HG02970 (cell line): ENCODE measurements at regions not wholly inside any gene's neighbourhood (a gene's known extent, or its start where the extent isn't known, plus 50 kb on each side); places are given as distances from the start of the nearest gene placed in this dataset.

ENCODE experiments used
- ATAC-seq: cut with Tn5 transposase; IDR thresholded peaks from one replicate; pipeline ENCODE4 v1.9.1; 2021; ENCODE audit warnings: mild to moderate bottlenecking, moderate library complexity, moderate number of reproducible peaks; ENCODE audit not compliant: unreplicated experiment, low FRiP score

DNA sequence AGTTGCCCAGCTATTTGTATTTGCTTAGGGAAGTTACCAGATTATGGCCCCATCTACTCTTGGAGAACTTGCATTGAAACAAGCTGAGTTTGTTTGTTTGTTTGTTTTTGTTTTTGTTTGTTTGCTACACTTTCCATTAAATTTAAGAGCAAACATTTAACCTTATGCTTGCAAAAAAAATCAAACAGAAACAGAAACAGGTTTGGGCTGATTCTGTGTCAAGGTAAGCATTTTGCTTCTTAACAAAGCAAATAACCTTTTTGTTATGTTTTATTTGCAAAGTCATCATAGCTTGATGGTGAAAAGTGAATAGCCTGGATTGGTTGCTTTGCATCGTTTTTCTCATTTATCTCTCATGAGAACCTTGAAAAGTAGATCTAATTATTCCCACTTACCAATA is 531.8 kb downstream of the EFNB2 start:
- ATAC-seq = no peak

DNA sequence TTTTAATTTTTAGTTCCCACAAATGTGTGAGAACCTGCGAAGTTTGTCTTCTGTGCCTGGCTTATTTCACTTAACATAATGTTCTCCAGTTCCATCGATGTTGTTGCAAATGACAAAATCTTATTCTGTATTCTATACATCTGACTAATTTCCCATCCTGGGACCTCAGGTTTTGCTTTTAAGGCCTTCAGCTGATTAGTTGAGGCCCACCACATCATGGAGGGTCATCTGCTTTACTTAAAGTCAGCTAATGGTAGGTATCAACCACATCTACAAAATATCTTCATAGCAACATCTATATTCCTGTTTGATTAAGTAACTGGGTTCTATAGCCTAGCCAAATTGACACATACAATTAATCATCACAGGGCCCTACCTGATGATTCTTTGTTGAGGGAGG is 534.0 kb downstream of the EFNB2 start:
- ATAC-seq = no peak

DNA sequence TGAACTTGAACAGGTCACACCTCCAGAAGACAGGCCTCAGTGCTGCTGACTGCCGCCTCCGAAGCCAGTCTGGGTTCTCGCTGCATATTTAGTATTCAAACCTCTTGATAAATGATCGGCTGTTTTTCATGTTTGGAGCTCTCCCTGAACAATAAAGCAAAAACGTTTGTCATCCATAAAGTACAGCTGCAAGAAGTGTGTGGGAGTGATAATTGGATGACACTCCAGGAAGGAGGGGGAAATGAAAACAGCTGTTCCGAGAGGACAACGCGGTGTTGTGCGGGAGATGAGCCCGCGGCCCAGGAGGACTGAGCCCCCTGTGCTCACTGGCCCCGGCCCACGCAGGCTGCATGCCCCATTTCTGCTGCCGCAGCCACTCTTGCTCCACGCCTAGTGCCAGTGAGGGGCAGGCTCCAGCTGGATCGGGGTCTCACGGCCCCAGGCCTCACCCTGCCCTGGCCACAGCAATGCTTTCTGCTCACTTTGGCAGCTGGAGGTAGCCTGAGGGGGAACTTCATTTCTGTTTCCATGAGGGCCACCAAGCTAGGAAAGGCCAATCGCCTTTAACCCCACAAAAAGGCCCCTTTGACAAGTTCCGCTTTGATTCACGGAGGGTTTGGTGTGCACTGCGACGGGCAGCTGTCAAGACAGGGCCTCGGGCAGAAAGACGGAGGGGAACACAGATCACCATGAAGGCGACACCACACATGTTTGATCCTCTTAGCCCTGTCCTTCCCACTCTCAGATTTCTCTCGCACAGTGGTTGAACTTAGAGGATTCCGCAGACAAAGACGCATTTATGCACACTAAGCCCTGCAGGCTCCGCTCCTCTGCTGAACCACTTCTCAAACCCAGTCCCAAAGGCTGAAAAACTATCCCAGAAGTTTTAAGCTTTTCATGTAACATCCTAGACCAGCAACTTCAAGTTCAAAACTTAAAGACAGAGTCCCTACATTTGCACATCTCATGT is 537.6 kb downstream of the EFNB2 start:
- ATAC-seq = no peak

DNA sequence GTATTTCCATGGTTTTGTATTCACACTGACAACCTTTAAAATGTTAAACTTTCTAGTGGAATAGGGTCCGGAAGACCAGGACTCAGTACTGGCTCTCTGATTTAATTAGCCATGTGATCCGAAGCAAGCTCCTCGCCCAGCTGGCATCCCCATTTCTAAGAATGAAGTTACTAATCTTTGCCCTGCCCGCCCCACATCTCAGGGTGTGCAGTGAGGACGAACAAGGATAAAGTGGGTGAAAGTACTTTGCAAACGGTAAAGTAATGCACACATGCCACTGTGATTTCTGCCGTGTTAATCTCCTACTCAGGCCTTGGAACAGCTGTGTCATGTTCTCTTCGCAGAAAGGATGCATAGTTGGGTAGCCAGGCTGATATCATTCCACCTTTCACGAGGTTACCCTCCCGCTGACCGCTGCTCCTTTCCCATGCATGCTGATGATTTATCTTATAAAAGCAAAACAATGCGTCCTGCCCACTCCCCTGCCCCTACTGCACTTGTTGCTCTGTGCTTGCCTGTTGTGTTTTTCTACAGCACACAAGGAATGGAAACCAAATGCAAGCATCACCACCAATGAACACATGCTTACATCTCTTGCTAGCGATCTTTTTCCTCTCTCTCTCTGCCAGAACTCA is 539.0 kb downstream of the EFNB2 start:
- no peak for ATAC-seq

DNA sequence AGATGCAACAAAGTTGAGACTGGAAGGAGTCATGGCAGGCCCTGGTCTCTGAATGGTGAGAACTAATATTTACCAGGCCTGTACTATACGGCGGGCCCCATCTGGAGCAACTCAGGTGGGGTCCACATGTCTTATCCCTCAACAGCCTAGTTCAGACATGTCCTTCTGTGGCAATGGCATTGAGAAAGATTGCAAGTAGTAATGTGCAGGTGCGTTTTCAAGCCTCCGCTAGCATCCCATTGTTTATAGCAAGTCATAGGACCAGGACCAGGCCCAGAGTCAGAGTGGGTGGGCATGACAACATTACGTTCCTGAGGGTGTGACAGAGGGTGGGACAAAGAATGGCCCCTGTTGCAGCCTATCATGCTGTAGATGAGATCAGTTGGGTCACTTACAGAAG is 541.1 kb downstream of the EFNB2 start:
- no peak for ATAC-seq

DNA sequence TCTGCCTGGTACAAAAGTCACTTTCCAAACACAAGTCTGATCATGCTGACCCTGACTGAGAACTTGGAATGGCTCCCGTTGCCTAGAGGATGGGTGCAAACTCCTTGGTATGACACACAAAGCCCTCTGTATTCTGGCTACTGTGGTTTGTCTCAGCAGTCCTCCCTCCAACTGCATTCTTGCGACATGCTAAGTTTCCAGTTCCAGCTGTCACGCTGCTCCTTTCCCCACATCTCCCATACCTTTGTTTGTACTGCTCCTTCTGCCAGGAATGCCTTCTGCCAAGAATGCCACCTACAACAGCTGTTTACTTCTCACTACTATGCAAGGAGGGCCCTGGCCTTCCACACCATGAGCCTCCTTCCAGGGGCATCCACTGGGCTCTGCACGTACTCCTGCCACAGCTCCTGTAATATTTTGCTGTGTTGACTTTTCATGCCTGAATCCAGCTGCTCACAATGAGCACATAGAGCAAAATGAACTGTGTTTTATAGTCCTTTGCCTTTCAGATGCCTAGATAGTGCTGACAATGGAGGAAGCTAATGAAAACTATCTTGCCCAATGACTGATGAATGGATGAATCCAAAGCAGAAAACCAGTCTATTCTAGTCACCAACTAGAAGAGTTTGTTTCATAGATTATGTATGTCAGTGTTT is 543.7 kb downstream of the EFNB2 start:
- ATAC-seq = no peak

DNA sequence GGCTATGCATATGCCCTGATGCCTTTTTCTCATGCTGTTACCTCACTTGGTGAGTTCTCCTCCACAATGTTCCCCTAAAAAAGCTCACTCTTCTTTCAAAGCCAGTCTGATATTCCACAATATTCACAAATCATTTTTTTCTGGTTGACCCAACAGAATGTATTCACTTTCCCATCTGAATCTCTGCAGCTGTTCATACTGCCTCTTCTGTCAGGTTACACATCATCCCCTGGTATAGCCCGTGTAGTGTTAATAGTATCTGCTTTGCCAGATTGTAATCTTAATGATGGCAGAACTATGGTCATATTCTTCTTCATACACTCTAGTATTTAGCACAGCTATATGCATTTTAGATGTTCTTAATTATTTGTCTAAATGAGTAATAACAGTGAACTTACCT is 544.3 kb downstream of the EFNB2 start:
- ATAC-seq = no peak

DNA sequence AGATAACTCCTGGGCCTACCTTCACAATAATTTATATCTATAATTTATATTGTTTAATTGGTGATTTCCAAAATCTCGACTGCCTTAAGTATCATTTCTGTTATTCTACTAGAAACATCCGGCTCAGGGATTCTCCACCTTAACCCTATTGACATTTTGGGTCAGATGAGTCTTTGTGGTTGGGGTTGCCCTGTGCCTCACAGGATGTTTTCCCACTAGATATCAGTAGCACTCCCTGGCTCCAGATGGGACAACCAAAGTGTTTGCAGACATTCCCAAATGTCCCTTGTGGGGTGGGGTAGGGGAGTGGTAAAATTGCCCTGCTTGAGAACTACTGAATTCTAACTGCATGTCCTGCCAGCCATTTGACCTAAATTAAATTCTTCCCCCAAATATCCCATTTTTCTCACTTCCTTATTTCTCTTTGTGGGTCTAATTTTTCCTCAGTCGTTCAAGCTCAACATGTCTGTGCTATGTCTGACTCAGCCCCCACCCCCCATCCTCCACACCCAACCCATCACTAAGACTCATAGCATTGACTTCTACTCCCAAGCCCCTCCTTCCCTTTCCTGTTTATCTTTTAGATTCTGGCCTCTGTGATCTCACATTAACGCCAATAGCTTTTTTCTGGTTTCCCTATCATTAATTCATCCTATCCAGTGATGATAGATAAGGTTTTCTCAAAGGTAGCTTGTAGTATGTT is 545.1 kb downstream of the EFNB2 start:
- no peak for ATAC-seq

DNA sequence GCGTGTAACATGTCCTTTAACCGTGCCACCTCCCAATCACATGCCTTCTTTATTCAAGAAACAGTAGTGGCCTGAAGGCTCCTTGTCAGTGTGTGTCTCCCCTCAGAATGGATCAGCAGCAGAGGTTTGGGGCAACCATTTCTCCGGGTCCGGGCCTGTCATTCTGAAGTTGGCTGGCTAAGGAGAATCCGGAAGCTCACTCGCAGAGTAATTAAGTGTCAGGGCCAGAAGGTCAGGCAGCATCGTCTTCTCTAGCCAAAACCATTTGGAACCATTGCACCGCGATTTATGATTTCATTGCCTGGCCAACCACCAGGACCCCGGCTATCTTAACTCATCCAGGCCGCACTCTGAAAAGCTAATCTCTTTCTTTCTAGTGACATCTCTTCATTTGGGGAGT is 550.8 kb downstream of the EFNB2 start:
- no peak for ATAC-seq

DNA sequence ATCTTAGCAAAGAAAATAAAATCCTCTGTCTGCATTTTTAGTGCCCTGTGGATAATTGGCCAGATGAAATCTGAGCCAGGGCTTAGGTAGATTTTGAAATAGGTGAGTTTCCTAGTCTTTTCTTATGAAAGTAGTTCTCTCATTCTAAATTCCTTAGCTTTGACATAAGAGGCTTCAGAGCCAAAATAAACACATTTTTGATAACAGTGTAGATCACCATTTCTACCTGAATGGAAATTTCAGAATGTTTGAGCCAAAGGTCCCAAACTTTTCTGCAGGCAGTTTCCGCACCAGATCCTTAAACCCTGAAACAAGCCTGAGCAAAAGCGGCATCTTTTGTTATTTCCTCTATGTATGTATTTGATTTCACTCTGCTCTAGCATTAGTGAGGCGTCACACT is 551.2 kb downstream of the EFNB2 start:
- no peak for ATAC-seq

DNA sequence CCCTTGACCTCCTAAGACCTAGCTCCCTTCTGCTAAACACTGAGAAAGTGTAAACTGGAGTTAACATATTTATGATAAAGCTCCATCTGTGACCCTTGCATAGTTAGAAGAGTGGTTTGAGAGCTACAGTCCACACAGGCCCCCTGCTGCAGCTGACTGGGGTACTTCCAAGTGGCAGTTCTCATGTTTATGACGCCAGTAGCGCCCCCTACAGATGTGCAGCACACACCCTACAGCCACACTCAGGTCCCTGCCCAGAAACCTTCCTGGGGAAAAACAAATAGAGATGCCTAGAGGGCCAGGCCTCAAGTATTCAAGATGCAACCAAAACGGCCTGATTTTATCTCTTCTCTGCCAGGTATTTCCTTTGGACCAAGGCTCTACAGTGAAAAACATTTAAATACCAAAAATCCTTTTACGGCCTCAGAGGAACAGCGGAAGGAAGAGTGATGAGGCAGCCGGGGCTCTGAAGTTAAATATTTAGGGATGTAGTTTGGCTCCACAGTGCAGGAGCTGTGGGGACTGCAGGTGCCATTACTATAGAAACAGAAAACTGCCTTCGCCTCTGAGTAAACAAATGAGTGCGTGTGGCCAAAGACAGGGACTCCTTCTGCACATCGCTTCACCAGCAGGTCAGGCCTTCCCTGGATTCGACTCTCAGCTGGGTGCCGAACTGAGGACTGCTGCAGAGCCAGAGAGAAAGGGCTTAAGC is 553.1 kb downstream of the EFNB2 start:
- no peak for ATAC-seq

DNA sequence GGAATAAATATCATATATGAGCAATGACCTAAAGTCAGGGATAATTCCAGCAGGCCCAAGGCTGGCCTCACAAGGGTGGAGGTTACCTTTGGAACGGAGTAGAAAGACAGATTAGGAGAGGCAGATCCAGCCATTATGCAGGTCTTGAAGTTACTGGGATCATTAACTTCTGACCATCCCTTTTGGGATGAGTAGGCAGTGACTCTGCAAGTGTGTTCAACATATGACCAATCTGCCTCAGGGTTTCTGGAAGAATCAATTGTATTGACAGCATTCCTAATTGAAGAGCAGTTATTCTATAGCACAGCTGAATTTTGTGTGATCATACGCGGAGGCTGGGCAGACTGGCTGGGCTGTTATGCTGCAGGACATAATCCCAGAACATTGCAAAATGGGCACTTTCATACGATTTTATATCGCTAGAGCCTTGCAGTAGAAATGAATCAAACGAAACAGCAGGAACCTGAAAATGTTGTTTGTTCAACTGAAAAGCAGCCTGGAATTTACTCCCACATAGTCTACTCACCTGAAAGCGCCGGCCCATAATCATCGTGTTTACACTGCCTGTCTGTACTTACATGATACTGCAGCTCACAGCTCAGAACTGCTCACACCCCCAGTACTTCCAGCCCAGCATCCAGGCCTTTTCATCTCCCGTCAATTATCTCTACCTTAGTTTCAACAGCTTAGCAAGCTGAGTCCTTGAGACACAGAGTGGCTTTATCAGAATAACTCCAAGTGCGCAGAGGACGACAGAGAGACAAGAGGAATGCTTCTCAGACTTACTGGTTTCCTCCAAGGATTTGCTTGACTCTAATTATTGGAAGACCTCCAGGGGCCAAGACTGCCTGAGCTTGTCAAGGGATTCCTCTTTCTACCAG is 556.1 kb downstream of the EFNB2 start:
- ATAC-seq = no peak

DNA sequence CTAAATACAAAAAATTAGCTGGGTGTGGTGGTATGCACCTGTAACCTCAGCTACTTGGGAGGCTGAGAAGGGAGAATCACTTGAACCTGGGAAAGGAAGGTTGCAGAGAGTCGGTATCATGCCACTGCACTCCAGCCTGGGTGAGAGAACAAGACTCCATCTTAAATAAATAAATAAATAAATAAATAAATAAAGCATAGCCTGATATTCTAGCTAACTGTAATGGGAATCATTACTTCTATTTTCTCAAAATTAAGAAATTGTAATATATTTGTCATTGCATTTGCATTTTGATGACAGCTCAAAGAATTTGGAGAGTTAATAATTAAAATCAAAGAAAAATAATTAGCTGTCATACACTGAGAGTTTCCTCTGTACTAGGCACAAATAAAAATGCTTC is 561.1 kb downstream of the EFNB2 start:
- ATAC-seq = no peak

DNA sequence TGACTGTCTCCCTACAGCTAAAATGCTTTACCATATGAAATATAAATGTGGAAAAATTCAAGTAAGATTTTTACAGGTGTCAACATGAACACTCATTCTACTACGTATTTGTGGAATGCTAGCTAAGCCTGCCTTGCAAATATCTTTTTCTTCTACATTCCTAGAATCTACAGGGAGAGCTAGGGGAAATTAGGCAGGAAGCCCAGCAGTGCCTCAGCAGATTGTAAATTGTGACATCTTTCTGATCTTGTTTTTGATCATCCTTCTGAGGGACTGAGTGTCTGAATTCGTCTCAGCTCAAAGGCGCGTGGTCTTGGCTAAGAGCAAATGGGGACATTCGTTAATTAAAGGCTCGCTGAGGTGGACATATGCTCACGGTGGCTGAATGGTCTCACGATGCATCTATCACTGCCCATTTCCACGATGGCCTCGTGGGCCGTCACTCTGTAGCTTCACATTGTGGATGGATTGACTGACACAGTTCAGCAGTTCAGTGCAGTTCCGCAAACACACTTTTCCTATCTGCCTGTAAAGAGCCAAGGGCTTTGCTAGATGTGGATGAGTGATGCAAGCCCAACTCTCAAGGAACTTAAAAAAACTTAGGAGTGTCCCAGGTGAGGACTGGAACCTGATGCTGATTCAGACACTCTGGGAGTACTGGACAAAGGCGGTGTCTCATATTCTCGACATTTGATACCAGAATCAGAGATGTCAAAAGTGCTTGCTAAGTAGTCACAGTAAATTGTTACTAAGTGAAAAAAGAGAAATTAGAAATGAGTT is 562.5 kb downstream of the EFNB2 start:
- ATAC-seq = no peak

DNA sequence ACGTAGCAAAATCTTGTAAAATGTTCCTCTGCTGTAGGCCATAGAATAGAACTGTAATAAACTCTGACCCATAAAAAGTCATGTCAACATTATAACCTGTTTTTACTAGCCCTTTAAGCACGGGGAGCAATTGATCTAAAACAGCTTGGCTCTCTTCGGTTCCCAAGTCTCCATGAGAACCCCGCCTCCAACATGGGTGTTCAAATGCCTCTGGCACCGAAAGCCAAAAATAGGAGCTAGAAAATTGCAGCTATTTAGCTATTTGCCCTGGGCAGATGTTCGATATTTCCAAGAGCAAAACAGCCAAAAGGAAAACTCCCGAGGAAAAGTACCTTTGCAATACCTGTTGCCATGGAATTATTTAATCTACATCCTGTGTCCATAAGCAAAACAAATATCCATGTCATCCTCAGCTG is 563.1 kb downstream of the EFNB2 start:
- ATAC-seq = no peak

DNA sequence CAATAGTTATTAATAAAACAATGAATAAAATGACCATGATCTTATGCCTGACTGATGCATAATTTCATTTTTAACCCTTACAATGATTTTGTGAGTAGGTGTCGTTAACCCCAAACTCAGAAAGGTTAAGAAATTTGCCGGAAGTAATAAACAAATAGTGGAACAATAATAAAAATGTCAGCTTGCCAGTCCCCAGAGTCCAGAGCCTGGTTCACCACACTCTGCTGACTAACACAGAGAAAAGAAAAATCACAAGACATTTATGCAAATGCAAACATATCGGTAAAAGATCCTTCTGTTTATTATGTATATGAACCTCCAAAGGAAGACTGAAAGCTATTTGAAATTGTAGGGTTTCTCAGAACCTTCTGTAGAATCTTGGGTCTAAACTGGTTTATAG is 563.7 kb downstream of the EFNB2 start:
- ATAC-seq = no peak

DNA sequence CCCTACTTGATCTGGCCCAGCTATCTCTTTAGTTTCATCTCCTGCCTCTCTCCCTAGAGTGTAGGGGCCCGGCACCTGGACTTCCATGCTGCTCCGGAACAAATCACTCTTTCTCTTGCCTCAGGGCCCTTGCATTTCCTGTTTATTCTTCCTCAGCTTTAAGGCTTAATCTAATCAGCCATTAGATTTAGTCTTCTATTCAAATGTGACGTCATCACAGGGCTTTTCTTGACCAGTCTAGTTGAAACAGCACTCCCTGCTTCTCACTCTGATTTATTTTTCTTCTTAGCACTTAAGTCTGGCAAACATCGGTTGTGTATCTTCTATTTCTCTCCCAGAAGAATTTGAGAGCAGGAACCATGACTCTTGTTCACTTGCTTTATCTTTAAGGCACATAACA is 564.1 kb downstream of the EFNB2 start:
- no peak for ATAC-seq

DNA sequence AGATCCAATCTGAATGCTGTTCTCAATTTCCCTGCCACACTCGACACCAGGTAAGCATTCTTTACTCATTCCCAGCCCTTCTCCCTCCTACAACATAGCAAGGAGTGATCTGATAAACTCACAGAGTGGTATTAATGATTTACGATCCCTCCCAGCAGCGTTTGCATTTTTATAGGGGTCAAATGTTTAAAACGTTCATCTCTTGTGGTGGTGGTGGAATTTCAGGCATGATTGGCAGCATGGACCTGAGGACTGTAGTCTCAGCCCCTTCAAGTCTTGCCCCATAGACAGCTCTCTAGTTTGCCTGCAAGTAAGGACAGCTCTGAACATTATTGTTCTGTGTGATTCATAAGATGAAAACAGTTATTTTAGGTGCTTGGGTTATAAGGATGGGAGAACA is 565.7 kb downstream of the EFNB2 start:
- ATAC-seq = no peak

DNA sequence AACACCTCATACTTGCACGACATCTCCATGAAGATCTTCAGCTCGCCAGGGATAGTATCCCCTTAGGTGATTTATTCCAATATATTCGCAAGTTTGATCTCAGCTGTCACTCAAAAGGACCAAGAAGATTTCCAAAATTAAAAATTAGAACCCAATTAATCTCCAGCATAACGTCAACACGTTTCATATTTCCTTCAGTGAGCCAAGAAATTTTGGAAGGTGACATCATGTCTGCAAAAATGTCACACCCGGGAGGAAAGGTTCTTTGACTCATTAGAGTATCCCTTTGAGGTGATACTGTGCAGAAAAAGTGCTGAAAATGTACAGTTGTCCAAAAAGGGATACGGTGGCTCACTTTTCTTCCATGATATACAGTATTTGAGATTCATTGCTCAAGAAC is 569.6 kb downstream of the EFNB2 start:
- no peak for ATAC-seq
